IMR-90 (cell line): ENCODE measurements at regions not wholly inside any gene's neighbourhood (a gene's known extent, or its start where the extent isn't known, plus 50 kb on each side); places are given as distances from the start of the nearest gene placed in this dataset.

Experiments used
- ATAC-seq: fragments of 200-7000 bp; cut with Tn5 transposase; 2 replicates; pipeline ENCODE4 v1.9.1; 2020; ENCODE audit warnings: low read depth, mild to moderate bottlenecking, moderate library complexity
- BruUV-seq: library from RNA; stranded (reverse); fragments of 400-500 nt; replicated peaks from 2 replicates; lab custom pipeline; 2021; lab: Mats Ljungman, UMichigan
- CTCF ChIA-PET: fragments of 300-600 bp; formaldehyde crosslinking; extraction: SDS; loops from one replicate; lab custom pipeline; 2021; ENCODE audit warnings: antibody characterized with exemption; lab: Yijun Ruan, JAX
- POLR2A ChIA-PET: fragments of 300-600 bp; sonication (Branson Sonifier 250); formaldehyde crosslinking; loops from one replicate; lab custom pipeline; 2022; ENCODE audit warnings: antibody characterized with exemption; ENCODE audit not compliant: unreplicated experiment; lab: Charles Lee
- DNase-seq: peaks from one replicate; pipeline ENCODE4 v3.0.0; 2013
- H2AFZ ChIP-seq: replicated peaks from 2 replicates; pipeline ENCODE3; 2013; ENCODE audit warnings: low read length, mild to moderate bottlenecking; ENCODE audit not compliant: poor library complexity
- H2AK5ac ChIP-seq: 2 replicates; pipeline ENCODE4 v1.6.1; 2013; ENCODE audit warnings: low read depth, low read length, inconsistent platforms
- H2AK9ac ChIP-seq: replicated peaks from 2 replicates; pipeline ENCODE3; 2013; ENCODE audit warnings: mild to moderate bottlenecking, low read depth, low read length, moderate library complexity; ENCODE audit not compliant: poor library complexity
- H2BK120ac ChIP-seq: 2 replicates; pipeline ENCODE4 v1.6.1; 2013; ENCODE audit warnings: low read depth, low read length, inconsistent platforms
- H2BK15ac ChIP-seq: 3 replicates; pipeline ENCODE4 v1.6.1; 2013; ENCODE audit warnings: low read depth, low read length, inconsistent platforms
- H2BK20ac ChIP-seq: 2 replicates; pipeline ENCODE4 v1.6.1; 2013; ENCODE audit warnings: low read depth, mild to moderate bottlenecking, inconsistent platforms, low read length, moderate library complexity
- H2BK5ac ChIP-seq: 2 replicates; pipeline ENCODE4 v1.6.1; 2013; ENCODE audit warnings: mild to moderate bottlenecking, low read depth, low read length, inconsistent platforms; ENCODE audit not compliant: poor library complexity, severe bottlenecking
- H3K14ac ChIP-seq: replicated peaks from 2 replicates; pipeline ENCODE4 v1.6.1; 2013; ENCODE audit warnings: low read depth, low read length, inconsistent platforms
- H3K18ac ChIP-seq: 2 replicates; pipeline ENCODE4 v1.6.1; 2013; ENCODE audit warnings: low read depth, low read length, control low read depth
- H3K23ac ChIP-seq: 2 replicates; pipeline ENCODE4 v1.6.1; 2013; ENCODE audit warnings: low read depth, low read length, inconsistent platforms
- H3K27ac ChIP-seq: 2 replicates; pipeline ENCODE4 v1.5.1; 2013; ENCODE audit warnings: mild to moderate bottlenecking, control low read depth, low read length; ENCODE audit not compliant: insufficient read depth
- H3K27me3 ChIP-seq: 2 replicates; pipeline ENCODE4 v1.6.1; 2013; ENCODE audit warnings: low read length; ENCODE audit not compliant: control insufficient read depth, insufficient read depth
- H3K36me3 ChIP-seq: 2 replicates; pipeline ENCODE4 v1.6.1; 2013; ENCODE audit warnings: low read length, mixed read lengths; ENCODE audit not compliant: control insufficient read depth, insufficient read depth
- H3K4ac ChIP-seq: 2 replicates; pipeline ENCODE4 v1.6.1; 2013; ENCODE audit warnings: low read depth, low read length, inconsistent platforms
- H3K4me1 ChIP-seq: 2 replicates; pipeline ENCODE4 v1.6.1; 2013; ENCODE audit warnings: low read length, mixed read lengths; ENCODE audit not compliant: control insufficient read depth, insufficient read depth
- H3K4me2 ChIP-seq: 2 replicates; pipeline ENCODE4 v1.6.1; 2013; ENCODE audit warnings: low read depth, mild to moderate bottlenecking, control low read depth, low read length, moderate library complexity
- H3K4me3 ChIP-seq: 2 replicates; pipeline ENCODE4 v1.5.1; 2013; ENCODE audit warnings: low read depth, mild to moderate bottlenecking, control low read depth, low read length, moderate library complexity; ENCODE audit not compliant: insufficient read depth
- H3K56ac ChIP-seq: 2 replicates; pipeline ENCODE4 v1.6.1; 2013; ENCODE audit warnings: low read length, inconsistent platforms; ENCODE audit not compliant: insufficient read depth; ENCODE audit errors: extremely low read depth
- H3K79me1 ChIP-seq, 2 experiments: 2 replicates each; pipeline ENCODE4 v1.6.1; 2013; ENCODE audit warnings: low read length in 2 of 2, inconsistent platforms in 1 of 2, low read depth in 1 of 2
- H3K9ac ChIP-seq: 2 replicates; pipeline ENCODE4 v1.6.1; 2013; ENCODE audit warnings: low read depth, low read length, control low read depth
- H3K9me1 ChIP-seq: 2 replicates; pipeline ENCODE4 v1.6.1; 2013; ENCODE audit warnings: low read length, inconsistent platforms; ENCODE audit not compliant: insufficient read depth
- H3K9me3 ChIP-seq: 2 replicates; pipeline ENCODE4 v1.6.1; 2013; ENCODE audit warnings: low read length; ENCODE audit not compliant: control insufficient read depth, insufficient read depth
- H4K20me1 ChIP-seq: 2 replicates; pipeline ENCODE4 v1.6.1; 2013; ENCODE audit warnings: low read length, inconsistent platforms; ENCODE audit not compliant: insufficient read depth
- H4K5ac ChIP-seq: 2 replicates; pipeline ENCODE4 v1.6.1; 2013; ENCODE audit warnings: mild to moderate bottlenecking, low read depth, low read length, control low read depth
- H4K8ac ChIP-seq, 2 experiments: 2 replicates each; pipeline ENCODE4 v1.6.1; 2013; ENCODE audit warnings: low read depth in 2 of 2, low read length in 2 of 2, control low read depth in 1 of 2, inconsistent platforms in 1 of 2
- H4K91ac ChIP-seq: 2 replicates; pipeline ENCODE4 v1.6.1; 2013; ENCODE audit warnings: low read depth, low read length, inconsistent platforms; ENCODE audit not compliant: insufficient read depth
- BHLHE40 ChIP-seq: fragments of 150-350 bp; IDR thresholded peaks from 2 replicates; pipeline ENCODE4 v1.6.1; 2016; ENCODE audit warnings: mild to moderate bottlenecking, low read depth, low read length
- CEBPB ChIP-seq: IDR thresholded peaks from 2 replicates; pipeline ENCODE4 v1.6.1; 2012; ENCODE audit warnings: low read depth, low read length, improper control_type of control experiment
- CHD1 ChIP-seq: IDR thresholded peaks from 2 replicates; pipeline ENCODE4 v1.6.1; 2012; ENCODE audit warnings: low read depth, low read length, improper control_type of control experiment
- CTCF ChIP-seq: conservative IDR thresholded peaks from 2 replicates; pipeline ENCODE4 v1.5.1; 2012; ENCODE audit warnings: mild to moderate bottlenecking, low read depth, low read length, improper control_type of control experiment
- FOS ChIP-seq: fragments of 150-350 bp; IDR thresholded peaks from 2 replicates; pipeline ENCODE4 v1.6.1; 2016; ENCODE audit warnings: low read depth, low read length
- MAFK ChIP-seq: IDR thresholded peaks from 2 replicates; pipeline ENCODE4 v1.6.1; 2012; ENCODE audit warnings: low read depth, low read length, improper control_type of control experiment
- MXI1 ChIP-seq: IDR thresholded peaks from 2 replicates; pipeline ENCODE4 v1.6.1; 2012; ENCODE audit warnings: low read depth, mild to moderate bottlenecking, low read length, moderate library complexity, borderline replicate concordance
- NFE2L2 ChIP-seq: fragments of 150-350 bp; IDR thresholded peaks from 2 replicates; pipeline ENCODE4 v1.6.1; 2016; ENCODE audit warnings: low read depth, mild to moderate bottlenecking, low read length
- POLR2A ChIP-seq: IDR thresholded peaks from 2 replicates; pipeline ENCODE4 v1.6.1; 2012; ENCODE audit warnings: mild to moderate bottlenecking, low read depth, low read length
- RAD21 ChIP-seq: IDR thresholded peaks from 2 replicates; pipeline ENCODE4 v1.6.1; 2012; ENCODE audit warnings: low read length, improper control_type of control experiment
- RCOR1 ChIP-seq: IDR thresholded peaks from 2 replicates; pipeline ENCODE4 v1.6.1; 2012; ENCODE audit warnings: mild to moderate bottlenecking, low read length, improper control_type of control experiment; ENCODE audit not compliant: insufficient replicate concordance
- RFX5 ChIP-seq: IDR thresholded peaks from 2 replicates; pipeline ENCODE4 v1.8.0; 2012; ENCODE audit warnings: low read depth, mild to moderate bottlenecking, low read length, moderate library complexity
- SMC3 ChIP-seq: fragments of 150-350 bp; IDR thresholded peaks from 2 replicates; pipeline ENCODE4 v1.6.1; 2016; ENCODE audit warnings: low read depth, mild to moderate bottlenecking, antibody characterized with exemption, low read length, moderate library complexity
- WGBS, 2 experiments: methylation state at CpG; one replicate each; pipeline versions ENCODE4 v1.1.5 to v1.1.7; 2013; ENCODE audit warnings: missing lambda C conversion rate in 2 of 2; ENCODE audit not compliant: insufficient read length in 1 of 2; ENCODE audit errors: extremely low coverage in 2 of 2; 5-methylcytosine and 5-hydroxymethylcytosine counted together
- dilution Hi-C: fragments of 300-500 bp; cut with HindIII; formaldehyde crosslinking; loops from one replicate; pipeline ENCODE4 v1.14.3; 2018; ENCODE audit warnings: low sequenced_read_pairs; ENCODE audit not compliant: unreplicated experiment
- in situ Hi-C: fragments of 300-500 bp; cut with MboI; formaldehyde crosslinking; loops from 3 replicates; pipeline ENCODE4 v1.14.3; 2019; ENCODE audit warnings: low sequenced_read_pairs, inconsistent platforms, mixed read lengths
- intact Hi-C: fragments of 100-400 bp; cut with micrococcal nuclease; formaldehyde crosslinking; loops from 2 replicates; pipeline ENCODE4 v1.10.0; 2022
- TF ChIP-seq, protein P1 (sequence below): fragments of 150-350 bp; IDR thresholded peaks from 2 replicates; pipeline ENCODE4 v1.6.1; 2017; ENCODE audit warnings: mild to moderate bottlenecking, antibody characterized with exemption, low read length, low read depth
- TF ChIP-seq, protein P2 (sequence below): fragments of 150-350 bp; IDR thresholded peaks from 2 replicates; pipeline ENCODE4 v1.6.1; 2016; ENCODE audit warnings: low read depth, mild to moderate bottlenecking, low read length, moderate library complexity, borderline replicate concordance

DNA sequence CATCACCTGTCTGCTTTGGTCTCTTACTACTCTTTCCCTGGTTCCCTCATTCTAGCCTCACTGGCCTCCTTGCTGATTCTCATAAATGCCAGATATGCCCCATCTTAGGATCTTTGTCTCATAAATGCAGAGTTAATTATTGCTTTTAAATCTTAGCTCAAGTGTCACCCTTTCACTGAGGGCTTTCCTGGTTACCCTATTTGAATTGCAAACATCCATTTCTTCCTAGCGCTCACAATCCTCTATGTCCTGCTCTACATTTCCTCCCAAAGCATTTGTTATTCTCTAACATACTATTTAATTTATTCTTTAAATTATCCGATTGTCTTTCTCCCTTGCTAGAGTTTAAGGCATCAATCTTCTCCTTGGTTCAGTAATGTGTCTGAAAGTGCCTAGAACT lies 296.5 kb upstream of the ADGRL4 start:
- H2BK15ac ChIP-seq, result no peak overlapping the region
- H3K14ac ChIP-seq, result no peak overlapping the region
- H4K5ac ChIP-seq, result no peak overlapping the region
- no peak overlapping the region for H2AK9ac ChIP-seq
- no peak overlapping the region for H3K23ac ChIP-seq
- H2AK5ac ChIP-seq, result no peak overlapping the region
- H3K9ac ChIP-seq, result no peak overlapping the region
- ChIA-PET CTCF (interaction anchor here (0.6 to 0.7 kb wide), 2 partner anchors 20 to 1294 kb away, joined by 4 read pairs; no protein-coding TSS in a partner anchor), POLR2A (no interaction called here)
- no peaks in the 10 kb centered on the region for H3K9me1 ChIP-seq
- no peak overlapping the region for H3K4me3 ChIP-seq
- H4K20me1 ChIP-seq, result no peaks in the 10 kb centered on the region
- no peak overlapping the region for H2BK20ac ChIP-seq
- H2AFZ ChIP-seq, result no peak overlapping the region
- TF ChIP-seq RFX5 (no peak), NFE2L2 (no peak), CHD1 (no peak), POLR2A (no peak), CTCF (no peak), MAFK (no peak), RAD21 (no peak), FOS (no peak), RCOR1 (no peak), SMC3 (no peak), BHLHE40 (no peak), MXI1 (no peak), CEBPB (no peak)
- TF ChIP-seq, protein P1, sequence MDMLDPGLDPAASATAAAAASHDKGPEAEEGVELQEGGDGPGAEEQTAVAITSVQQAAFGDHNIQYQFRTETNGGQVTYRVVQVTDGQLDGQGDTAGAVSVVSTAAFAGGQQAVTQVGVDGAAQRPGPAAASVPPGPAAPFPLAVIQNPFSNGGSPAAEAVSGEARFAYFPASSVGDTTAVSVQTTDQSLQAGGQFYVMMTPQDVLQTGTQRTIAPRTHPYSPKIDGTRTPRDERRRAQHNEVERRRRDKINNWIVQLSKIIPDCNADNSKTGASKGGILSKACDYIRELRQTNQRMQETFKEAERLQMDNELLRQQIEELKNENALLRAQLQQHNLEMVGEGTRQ, result no peak
- TF ChIP-seq, protein P2, sequence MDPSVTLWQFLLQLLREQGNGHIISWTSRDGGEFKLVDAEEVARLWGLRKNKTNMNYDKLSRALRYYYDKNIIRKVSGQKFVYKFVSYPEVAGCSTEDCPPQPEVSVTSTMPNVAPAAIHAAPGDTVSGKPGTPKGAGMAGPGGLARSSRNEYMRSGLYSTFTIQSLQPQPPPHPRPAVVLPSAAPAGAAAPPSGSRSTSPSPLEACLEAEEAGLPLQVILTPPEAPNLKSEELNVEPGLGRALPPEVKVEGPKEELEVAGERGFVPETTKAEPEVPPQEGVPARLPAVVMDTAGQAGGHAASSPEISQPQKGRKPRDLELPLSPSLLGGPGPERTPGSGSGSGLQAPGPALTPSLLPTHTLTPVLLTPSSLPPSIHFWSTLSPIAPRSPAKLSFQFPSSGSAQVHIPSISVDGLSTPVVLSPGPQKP, result no peak
- H4K91ac ChIP-seq, result no peak overlapping the region
- ATAC-seq (no peak), DNase-seq (no peak)
- no peak overlapping the region for H3K27ac ChIP-seq
- no peaks in the 10 kb centered on the region for H3K4me1 ChIP-seq
- H2BK120ac ChIP-seq, result no peak overlapping the region
- H3K18ac ChIP-seq, result no peak overlapping the region
- H3K36me3 ChIP-seq, result no peaks in the 10 kb centered on the region
- no peaks in the 10 kb centered on the region for H3K79me1 ChIP-seq
- intact Hi-C loops (no loop called here), dilution Hi-C loops (no loop called here), in situ Hi-C loops (no loop called here)
- 100% methylated on average over 1 of the region's 2 CpGs; no CpG with 5 or more reads in 1 of the 2 experiments for WGBS, 2 experiments
- H4K8ac ChIP-seq, result no peak overlapping the region
- no TSS peak for BruUV-seq
- no peak overlapping the region for H2BK5ac ChIP-seq
- no peaks in the 10 kb centered on the region for H3K9me3 ChIP-seq
- no peak overlapping the region for H3K56ac ChIP-seq
- H3K4me2 ChIP-seq, result no peak overlapping the region
- no peak overlapping the region for H3K4ac ChIP-seq
- no peaks in the 10 kb centered on the region for H3K27me3 ChIP-seq
